HUDEP-2 (cell line): ENCODE measurements at regions not wholly inside any gene's neighbourhood (a gene's known extent, or its start where the extent isn't known, plus 50 kb on each side); places are given as distances from the start of the nearest gene placed in this dataset.

Experiments
- DNase-seq, 76 experiments: peaks; one replicate each; lab custom pipeline; 2025; ENCODE audit not compliant: unreplicated experiment in 76 of 76; lab: John Stamatoyannopoulos, UW

DNA sequence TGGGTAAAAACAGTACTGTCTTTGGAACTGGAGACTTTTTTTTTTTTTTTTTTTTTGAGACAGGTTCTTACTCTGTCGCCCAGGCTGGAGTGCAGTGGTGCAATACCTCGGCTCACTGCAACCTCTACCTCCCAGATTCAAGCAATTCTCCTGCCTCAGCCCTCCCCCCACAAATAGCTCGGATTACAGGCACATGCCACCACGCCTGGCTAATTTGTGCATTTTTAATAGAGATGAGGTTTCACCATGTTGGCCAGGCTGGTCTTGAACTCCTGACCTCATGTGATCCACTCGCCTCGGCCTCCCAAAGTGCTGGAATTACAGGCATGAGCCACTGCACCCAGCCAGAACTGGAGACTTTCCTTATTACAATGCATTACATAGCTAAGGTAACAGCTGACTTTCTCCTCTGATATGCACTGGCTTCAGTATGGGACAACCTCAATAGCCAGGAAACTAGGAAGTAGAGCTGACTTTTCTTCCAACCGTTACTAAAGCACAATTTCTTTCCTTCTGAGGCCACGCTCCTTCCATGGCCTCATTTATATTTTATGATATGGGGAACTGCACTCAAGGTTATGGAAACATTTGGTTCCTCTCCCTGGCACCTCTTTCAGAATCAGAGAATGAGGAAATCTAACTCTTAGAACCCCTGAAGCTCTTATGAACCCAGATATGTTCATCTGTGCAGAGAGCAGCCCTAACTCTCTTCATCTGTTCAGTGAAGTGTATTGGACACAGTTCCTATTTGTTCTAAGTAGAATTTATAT lies 53.5 kb upstream of the FAM9B start:
- DNase-seq = no peak

DNA sequence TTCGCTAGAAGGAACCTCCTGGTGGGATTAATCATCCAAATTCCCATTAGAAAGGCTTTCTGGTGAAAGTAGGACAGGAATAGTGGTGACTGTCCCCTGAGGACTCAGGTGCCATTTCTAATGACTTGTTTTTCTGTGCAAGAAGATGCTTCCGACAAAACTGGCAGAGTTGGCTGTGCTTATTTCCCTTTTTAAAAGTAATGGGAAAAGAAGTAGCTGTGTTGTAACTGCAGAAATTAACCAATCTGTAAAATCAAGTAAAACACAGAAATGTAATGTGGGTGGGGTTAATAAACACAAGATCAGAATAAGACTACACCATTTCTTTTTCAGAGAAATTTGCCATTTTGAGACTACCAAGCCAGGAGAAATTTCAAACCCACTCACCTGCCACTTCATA lies 55.0 kb upstream of the FAM9B start:
- no peak for DNase-seq

DNA sequence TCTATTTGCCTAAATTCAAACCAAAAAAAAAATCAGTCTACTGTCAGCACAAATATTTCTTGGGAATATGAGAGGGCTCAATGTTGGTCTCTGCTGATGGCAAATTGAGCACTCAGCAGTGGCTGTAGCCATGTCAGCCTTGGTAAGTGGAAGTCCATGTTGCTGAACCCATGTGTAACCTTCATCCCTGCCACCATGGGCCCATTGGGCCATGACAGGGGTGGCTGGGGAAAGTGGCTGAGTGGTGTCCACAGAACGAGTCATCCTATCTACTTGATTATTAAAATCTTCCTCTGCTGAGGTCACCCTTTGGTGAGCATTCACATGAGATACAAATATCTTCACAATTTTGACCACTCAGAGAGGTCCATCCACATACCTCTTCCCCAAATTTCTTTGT lies 56.8 kb upstream of the FAM9B start:
- DNase-seq = no peak

DNA sequence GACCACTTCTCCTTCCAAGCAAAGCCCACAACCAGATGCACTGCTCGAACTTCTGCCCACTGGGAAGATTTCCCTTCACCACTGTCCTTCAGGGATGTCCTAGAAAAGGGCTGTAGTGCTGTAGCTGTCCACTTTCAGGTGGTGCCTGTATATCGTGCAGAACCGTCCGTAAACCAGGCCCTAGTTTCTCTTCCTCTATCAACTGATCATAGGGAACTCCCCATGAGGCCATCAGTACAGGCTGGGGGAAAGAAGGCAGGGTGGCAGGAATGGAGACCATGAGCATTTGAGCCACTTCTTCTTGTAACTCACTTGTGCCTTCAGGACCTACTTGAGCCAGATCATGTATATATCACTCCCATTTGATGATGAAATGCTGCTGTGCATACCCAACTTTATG lies 57.3 kb upstream of the FAM9B start:
- DNase-seq = no peak

DNA sequence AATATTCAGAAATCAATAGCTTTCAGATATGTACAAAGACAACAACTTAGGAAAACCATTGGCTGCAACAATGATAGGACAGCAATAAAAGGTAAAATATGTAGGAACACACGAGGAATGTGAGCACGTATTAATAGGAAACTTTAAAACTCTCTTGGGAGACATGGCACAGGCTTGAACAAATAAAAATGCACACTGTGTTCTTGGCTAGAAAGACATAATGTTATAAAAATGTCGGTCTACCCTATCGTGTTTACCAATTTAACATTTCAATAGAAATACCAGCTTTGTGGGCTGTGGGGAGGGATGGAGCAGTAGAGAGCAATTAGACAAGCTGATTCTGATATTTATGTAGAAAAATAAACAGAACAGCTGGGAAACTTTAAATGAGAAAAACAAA lies 69.0 kb upstream of the FAM9B start:
- DNase-seq = no peak

DNA sequence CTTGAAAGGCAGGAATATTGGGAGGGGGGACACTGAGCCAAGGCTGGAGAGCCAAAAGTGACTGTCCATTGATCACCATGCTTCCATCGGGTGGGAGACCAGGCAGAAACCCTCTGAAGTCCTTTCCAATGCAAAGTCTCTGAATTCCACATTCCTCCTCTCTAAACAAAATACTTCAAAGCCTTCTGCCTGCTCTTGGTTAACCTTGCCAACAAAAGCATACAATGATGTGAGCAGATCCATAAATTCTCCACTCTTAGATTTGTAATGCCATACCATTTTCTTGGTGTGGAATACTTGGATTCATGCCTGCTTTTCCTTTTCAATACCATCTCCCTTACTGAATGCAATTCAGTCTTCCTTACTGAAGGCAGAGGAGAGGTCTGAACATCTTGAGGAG lies 74.1 kb upstream of the FAM9B start:
- DNase-seq = no peak

DNA sequence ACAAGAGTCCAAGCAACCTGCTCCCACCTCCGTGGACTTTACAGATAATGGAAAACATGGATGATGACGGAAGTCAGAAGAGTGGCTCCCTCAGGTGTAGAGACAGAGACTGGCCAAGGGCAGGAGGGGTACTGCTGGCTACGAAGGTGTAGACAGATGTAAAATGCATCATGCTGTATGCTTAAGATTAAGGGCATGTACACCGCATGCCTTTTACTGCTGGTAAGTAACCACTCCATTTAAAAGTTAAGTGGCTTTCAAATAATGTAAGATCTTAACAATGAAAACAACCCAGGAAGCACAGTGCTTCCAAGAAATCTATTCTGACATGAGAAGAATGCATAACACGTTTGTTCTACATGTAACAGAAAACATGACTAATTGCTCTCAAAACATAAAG lies 76.9 kb upstream of the FAM9B start:
- no peak for DNase-seq

DNA sequence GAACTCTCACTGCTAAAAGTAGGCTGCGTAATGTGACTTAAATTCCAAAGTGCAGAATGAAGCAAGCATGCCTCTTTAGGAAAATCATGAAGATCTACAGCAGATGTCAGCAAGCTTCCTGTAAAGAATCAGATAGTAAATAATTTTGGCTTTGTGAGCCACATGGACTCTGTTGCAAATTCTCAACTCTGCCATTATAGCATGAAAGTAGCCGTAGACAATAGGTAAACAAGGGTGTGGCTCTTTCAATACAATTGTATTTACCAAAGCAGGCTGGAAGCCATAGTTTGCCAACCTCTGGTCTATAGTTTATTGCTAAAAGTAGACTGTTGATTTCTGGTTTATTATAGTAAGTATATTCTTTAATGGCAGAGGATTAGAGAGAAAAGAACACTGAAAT lies 80.3 kb upstream of the FAM9B start:
- no peak for DNase-seq

DNA sequence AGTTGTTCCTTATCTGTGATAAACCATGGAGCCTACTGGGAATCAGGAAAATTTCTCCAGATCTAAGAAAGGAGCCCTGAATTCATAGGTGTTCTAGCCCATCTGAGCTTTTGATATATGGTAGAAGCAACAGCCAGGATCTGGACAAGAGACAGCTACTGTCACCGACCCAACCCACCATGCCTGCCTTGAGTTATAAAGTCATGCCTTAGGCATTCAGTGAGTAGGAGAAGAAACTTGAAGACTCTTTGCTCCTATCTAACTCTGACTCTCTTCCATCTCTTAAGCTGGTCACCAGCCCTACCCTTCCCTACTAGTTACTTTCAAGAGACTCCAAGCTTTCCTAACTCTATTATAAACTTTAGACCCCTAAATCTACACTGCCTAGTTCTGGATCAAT lies 83.9 kb upstream of the FAM9B start:
- no peak for DNase-seq

DNA sequence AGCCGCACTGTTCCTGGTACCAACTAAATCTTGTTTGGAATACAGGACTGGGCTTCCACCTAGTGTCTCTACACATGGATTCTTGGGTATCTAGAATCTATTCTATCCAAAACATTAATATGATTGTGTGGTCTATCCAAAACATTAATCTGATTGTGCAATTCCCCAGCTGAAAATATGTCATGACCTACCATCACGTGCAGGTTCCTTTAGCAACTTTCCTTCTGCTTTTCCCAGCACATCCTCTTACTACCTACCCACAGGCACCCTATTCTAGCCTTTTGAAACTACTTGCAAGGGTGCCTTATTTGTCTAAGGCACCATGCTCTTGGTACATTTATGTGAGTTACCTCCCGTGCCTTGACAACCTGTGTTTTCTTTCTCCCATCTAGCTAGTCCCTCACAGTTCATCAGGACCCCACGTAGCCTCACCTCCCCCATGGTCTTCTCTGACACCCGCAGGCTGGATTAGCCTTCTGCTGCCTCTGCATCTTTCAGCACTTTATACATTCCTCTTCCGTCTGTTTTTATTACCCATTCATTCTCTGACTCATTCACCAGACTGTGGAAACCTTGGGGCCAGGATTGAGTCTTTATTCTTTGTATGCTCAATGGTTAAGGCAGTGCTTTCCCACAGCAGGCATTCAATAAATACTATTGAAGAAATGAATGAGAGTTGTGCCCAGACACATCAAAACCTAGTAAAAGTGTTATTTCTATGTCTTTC lies 88.8 kb upstream of the FAM9B start:
- no peak for DNase-seq

DNA sequence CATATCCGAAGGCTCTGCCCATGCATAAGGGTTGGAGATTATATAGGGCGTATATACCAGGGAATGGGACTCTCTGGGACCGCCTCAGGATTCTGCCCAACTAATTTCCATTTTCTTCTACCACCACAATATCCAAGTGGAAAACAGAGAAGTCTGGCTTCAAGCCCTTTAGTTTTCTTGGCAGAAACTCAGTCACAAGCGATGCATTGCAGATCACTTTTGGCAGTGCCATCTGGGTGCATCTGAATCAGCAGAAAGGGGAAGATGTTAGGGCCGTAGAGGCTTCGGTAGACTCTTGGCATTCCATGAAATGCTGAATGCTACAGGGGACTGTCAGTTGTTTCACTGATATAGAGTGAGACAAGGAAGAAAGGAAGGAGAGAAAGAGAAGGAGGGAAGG lies 94.1 kb upstream of the FAM9B start:
- no peak for DNase-seq

DNA sequence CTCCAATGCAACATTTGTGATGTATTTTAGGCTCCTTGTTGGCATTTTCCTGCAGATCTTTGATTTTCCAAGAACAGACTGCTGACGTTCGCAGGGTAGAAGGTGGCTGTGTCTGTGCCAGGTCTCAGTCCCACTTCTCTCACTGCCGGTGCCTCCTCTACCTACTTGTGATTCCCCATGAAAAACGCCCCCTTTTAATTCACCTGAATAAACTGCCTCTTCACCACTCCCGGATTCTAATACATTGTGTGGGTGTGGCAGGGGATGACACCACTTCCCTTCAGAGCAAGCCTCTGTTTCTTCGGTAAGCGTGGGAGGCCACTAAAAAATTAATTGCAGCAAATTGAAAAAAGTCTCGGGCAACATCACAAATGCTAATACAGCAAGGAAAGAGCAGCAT lies 96.1 kb upstream of the FAM9B start:
- no peak for DNase-seq

DNA sequence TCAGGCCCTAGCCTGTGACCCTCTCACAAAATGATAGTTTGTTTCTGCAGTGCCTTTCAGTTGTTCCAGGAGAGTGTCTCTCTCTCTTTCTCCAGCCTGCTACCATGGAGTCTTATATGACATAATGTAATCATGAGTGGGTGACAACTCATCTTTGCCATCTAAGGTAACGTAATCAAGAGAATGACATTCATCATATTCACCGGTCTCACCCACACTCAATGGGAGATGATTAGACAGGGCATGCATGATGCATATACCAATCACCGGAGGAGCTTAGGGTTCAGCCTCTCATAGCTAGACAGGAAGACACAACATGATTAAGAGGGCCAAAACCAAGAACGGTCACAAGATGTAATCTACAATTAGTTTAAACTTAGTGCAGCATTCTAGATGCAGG lies 97.1 kb upstream of the FAM9B start:
- no peak for DNase-seq

DNA sequence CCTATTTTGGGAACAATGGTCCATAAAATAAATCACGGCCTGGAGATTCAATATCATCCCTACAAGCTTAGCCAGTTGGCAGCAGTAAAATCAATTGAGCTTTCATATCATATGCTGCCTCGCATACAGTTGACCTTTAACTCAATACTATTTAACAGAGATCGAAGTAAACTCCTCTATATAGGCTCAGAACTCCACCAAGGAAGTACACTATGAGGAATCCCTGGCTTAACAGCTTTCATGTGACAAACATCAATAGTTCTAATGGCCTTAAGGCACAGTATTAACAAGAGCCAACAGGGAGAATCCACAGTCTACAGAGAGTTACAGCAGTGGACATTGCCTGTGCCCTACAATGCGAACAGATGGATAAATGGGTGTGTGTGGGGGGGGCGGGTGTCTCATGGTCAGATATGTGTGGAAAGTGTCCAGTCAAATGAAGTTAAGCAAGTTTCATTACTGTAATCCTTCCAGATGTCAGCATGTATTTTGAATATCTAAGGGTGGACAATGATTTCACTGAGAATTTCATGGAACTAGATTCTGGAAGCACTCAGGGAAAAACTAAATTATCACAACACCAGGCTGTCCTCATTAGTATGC lies 98.2 kb upstream of the FAM9B start:
- DNase-seq = no peak

DNA sequence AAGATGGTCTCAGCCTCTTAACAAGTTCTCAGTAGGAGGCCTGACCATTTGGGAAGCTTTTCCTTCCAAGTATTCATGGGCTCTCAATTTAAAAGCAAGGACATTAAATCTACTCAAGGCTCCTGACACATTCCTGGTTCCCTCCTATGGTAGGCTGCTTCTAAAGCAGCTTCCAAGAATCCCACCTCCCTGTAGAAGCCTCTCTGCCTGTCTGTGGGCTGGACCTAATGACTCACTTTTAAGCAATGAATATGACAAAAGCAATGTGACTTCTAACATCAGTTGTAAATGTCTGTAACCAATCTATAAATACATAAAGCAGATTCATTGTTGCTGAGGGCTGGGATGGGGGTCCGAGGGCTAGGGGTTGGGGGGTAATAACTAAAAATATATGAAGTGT lies 99.5 kb upstream of the FAM9B start:
- DNase-seq = no peak

DNA sequence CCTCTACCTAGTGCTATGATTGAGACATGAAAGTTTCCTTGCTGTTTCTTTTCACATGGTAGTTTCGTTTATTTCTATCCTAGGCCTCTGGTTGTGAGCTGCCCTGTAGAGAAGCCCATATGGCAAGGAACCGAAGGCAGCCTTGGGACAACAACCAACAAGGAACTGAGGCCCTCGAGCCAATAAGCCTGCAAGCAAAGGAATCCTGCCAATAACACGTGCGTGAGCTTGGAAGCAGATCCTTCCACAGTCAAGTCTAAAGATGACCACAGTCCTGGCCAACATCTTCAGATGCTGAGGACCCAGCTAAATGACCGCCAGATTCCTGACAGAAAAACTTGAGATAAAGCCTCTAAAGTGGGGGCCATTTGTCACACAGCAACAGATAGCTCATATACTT lies 100.4 kb upstream of the FAM9B start:
- no peak for DNase-seq

DNA sequence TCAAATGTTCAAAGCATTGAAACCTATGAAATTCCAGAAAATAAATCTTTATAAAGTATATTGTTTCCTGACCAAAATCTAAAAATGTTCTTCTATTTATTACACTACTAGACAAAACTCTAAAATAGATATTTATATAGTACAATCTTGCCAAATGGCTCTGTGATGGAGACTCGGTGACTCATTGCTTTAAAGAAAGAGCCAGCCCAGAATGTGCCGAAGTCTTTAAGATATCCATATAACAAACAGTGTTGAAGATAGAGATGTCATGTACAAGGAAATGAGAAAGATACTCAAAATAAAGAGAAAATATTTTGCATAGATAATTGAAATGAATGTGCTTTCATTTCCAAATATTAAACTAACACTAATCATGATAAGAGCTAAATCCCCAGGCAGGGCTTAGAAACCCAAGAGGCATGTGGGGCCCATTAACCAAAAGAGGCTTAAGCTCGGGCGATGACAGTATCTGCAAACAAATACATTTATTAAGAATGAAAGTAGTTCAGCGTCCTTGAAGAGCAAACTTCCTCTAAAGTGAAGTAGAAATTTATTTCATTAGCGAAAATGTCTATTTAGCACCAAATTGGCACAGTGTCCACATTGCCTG lies 102.1 kb upstream of the FAM9B start:
- DNase-seq = no peak

DNA sequence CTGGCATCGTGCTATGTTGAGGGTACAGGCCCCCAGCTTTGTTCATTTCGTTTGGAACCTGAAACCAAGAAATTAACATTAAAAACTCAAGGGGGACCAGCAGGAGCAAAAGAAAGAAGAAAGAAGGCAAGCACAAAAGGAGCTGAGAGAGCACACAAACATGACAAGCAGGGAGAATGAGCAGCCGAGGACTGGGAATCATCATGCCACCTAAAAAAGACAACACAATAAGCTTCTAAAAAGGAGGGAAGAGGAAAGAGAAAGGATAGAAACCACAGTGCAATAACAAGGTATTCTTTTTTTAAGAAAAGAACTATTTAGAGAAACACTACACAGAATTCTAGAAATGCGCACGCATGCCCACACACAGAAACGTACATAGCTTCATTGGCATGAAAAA lies 103.2 kb upstream of the FAM9B start:
- no peak for DNase-seq

DNA sequence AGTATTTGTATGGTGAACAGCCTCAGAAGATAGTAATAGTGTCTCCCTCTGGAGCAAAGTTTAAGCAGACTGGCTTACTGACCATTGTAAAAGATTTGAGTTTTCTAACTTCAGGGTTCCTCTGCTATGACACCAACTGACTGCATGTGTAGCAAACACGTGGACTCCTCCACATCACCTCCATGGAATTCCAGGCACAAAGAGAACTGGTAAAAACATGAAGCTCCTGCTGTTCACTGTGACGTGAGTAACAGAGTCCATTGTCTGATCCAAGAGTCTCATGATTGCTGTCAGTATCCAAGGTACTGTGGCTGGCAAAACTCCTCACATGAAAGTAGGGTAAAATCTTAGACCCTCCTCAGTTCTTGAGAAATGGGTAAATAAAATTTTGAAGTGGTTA lies 107.6 kb upstream of the FAM9B start:
- no peak for DNase-seq

DNA sequence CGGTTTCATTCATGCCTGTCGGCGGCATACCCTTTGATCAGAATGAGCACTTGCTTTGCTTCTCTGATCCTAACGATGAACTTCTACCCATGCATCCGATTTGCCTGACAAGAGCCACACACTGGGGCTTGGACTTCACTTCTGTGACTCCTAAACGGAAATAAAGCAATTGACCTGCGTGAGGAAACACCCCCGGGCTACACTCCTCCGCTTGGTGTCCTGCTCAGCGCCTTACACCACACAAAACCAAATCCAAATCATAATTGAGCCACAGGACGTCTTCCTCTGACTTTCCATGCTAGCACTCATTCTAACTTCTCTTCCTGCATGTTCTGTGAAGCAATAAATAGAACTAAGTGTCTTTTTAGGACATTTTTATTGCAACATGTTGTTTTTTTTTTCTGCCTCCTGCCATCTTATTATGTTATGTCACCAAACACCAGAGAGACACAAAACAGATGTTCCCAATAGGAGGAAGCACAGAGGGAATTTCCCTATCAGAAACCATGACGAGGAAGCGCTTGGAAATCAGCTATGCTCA lies 110.8 kb upstream of the FAM9B start:
- no peak for DNase-seq

DNA sequence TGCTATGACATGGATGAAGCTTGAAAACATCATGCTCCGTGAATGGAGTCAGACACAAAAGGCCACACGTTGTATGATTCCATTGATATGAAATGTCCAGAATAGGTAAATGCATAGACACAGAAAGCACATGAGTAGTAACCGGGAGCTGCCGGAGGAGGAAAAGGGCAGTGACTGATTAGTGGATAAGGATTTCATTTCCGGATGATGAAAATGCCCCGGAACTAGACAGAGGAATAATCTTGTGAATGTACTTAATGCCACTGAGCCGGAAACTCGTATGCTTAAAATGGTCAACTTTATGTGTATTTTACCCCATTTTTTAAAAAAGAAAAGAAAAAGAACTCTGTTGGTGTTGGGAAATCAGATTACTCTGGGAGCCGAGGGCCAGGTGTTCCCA lies 112.7 kb upstream of the FAM9B start:
- DNase-seq = no peak
